SU-DHL-6 (cell line): ENCODE measurements at regions not wholly inside any gene's neighbourhood (a gene's known extent, or its start where the extent isn't known, plus 50 kb on each side); places are given as distances from the start of the nearest gene placed in this dataset.

Experiments
- H2AFZ ChIP-seq: fragments of 200-600 bp; sonication (generic); 2 replicates; pipeline ENCODE4 v1.6.1; 2014; ENCODE audit warnings: low read depth, mild to moderate bottlenecking, moderate library complexity, mixed read lengths, antibody characterized with exemption, low read length; ENCODE audit not compliant: severe bottlenecking
- H3F3A ChIP-seq: fragments of 200-600 bp; shearing (Covaris generic); 2 replicates; pipeline ENCODE4 v1.6.0; 2016; ENCODE audit warnings: antibody characterized with exemption, mild to moderate bottlenecking; ENCODE audit not compliant: insufficient read depth
- H3K27ac ChIP-seq: fragments of 200-600 bp; sonication (generic); 2 replicates; pipeline ENCODE4 v1.5.1; 2016; ENCODE audit warnings: low read depth, mild to moderate bottlenecking, low read length, moderate library complexity, mixed read lengths
- H3K27me3 ChIP-seq: fragments of 200-600 bp; sonication (generic), shearing (Covaris generic); 2 replicates; pipeline ENCODE4 v1.6.0; 2014; ENCODE audit warnings: mild to moderate bottlenecking, low read length
- H3K36me3 ChIP-seq: fragments of 200-600 bp; sonication (generic); 2 replicates; pipeline ENCODE4 v1.6.1; 2014; ENCODE audit warnings: mild to moderate bottlenecking, low read length, mixed read lengths
- H3K4me2 ChIP-seq: fragments of 300-600, 200-600 bp; shearing (Covaris generic), sonication (generic); 2 replicates; pipeline ENCODE4 v1.6.0; 2014; ENCODE audit warnings: low read length, low read depth, mild to moderate bottlenecking; ENCODE audit not compliant: poor library complexity, severe bottlenecking
- H3K4me3 ChIP-seq: fragments of 200-600 bp; sonication (generic); 2 replicates; pipeline ENCODE4 v1.5.1; 2014; ENCODE audit warnings: antibody characterized with exemption, low read length, mild to moderate bottlenecking, mixed read lengths; ENCODE audit not compliant: insufficient read depth, poor library complexity, severe bottlenecking
- H3K79me2 ChIP-seq: fragments of 200-600 bp; sonication (generic); 2 replicates; pipeline ENCODE4 v1.6.1; 2014; ENCODE audit warnings: mild to moderate bottlenecking, low read length, moderate library complexity; ENCODE audit not compliant: insufficient read depth
- H3K9ac ChIP-seq: fragments of 200-600 bp; sonication (generic); 2 replicates; pipeline ENCODE4 v1.7.0; 2014; ENCODE audit warnings: mild to moderate bottlenecking, low read length
- H3K9me2 ChIP-seq: fragments of 200-600 bp; sonication (generic); replicated peaks from 2 replicates; pipeline ENCODE4 v1.6.1; 2014; ENCODE audit warnings: low read length; ENCODE audit not compliant: insufficient read depth
- H3K9me3 ChIP-seq: fragments of 200-600 bp; sonication (generic); 2 replicates; pipeline ENCODE4 v1.6.1; 2014; ENCODE audit warnings: low read length, mixed read lengths; ENCODE audit not compliant: insufficient read depth
- H4K20me1 ChIP-seq: fragments of 200-600 bp; sonication (generic); 2 replicates; pipeline ENCODE4 v1.6.1; 2014; ENCODE audit warnings: low read depth, mild to moderate bottlenecking, antibody characterized with exemption, low read length, moderate library complexity, mixed read lengths
- CTCF ChIP-seq: fragments of 200-600 bp; sonication (generic); IDR thresholded peaks from one replicate; pipeline ENCODE4 v1.5.1; 2017; ENCODE audit warnings: antibody characterized with exemption, mild to moderate bottlenecking, low read length, moderate library complexity; ENCODE audit not compliant: insufficient read depth, poor library complexity, severe bottlenecking
- EZH2phosphoT487 ChIP-seq: fragments of 200-600 bp; sonication (generic), shearing (Covaris generic); conservative IDR thresholded peaks from 2 replicates; pipeline ENCODE4 v1.6.1; 2018; ENCODE audit warnings: mild to moderate bottlenecking, antibody characterized with exemption, low read length, moderate library complexity, mixed read lengths

- Histone ChIP-seq H3K79me2 (no peaks in the 10 kb centered on the region), H3K9ac (no peak overlapping the region), H3K4me2 (no peak overlapping the region), H3K27ac (no peak overlapping the region), H3F3A (no peaks in the 10 kb centered on the region), H3K36me3 (no peaks in the 10 kb centered on the region), H2AFZ (no peak overlapping the region), H4K20me1 (no peaks in the 10 kb centered on the region), H3K9me2 (no peaks in the 10 kb centered on the region), H3K4me3 (no peak overlapping the region), H3K27me3 (no peaks in the 10 kb centered on the region; the same call in 1 of the 2 replicates), H3K9me3 (no peaks in the 10 kb centered on the region)
- no peak for TF ChIP-seq CTCF
- TF ChIP-seq EZH2phosphoT487, result no peak
Observed at GRCh38 chr9:16025627-16026026, 472.8 kb downstream of the CCDC171 start.

- no peak overlapping the region for H3K27ac ChIP-seq
- no peaks in the 10 kb centered on the region; the same call in 1 of the 2 replicates for H3K27me3 ChIP-seq
- H3K9me3 ChIP-seq, result no peaks in the 10 kb centered on the region
- H3K9ac ChIP-seq, result no peak overlapping the region
- H4K20me1 ChIP-seq, result no peaks in the 10 kb centered on the region
- no peak overlapping the region for H3K4me2 ChIP-seq
- no peaks in the 10 kb centered on the region for H3F3A ChIP-seq
- H3K79me2 ChIP-seq, result no peaks in the 10 kb centered on the region
- H3K9me2 ChIP-seq, result no peaks in the 10 kb centered on the region
- no peaks in the 10 kb centered on the region for H3K36me3 ChIP-seq
- TF ChIP-seq EZH2phosphoT487, result no peak
- TF ChIP-seq CTCF, result no peak
- no peak overlapping the region for H3K4me3 ChIP-seq
- H2AFZ ChIP-seq, result no peak overlapping the region
Observed at GRCh38 chr9:16026886-16027285, 474.0 kb downstream of the CCDC171 start.

- Histone ChIP-seq H3K9ac (no peak overlapping the region), H2AFZ (no peak overlapping the region), H3F3A (no peaks in the 10 kb centered on the region), H3K27me3 (no peaks in the 10 kb centered on the region; the same call in 1 of the 2 replicates), H4K20me1 (no peaks in the 10 kb centered on the region), H3K4me2 (no peak overlapping the region), H3K9me2 (no peaks in the 10 kb centered on the region), H3K9me3 (no peaks in the 10 kb centered on the region), H3K79me2 (no peaks in the 10 kb centered on the region), H3K27ac (no peak overlapping the region), H3K4me3 (no peak overlapping the region), H3K36me3 (no peaks in the 10 kb centered on the region)
- TF ChIP-seq CTCF, result no peak
- TF ChIP-seq EZH2phosphoT487, result no peak
Observed at GRCh38 chr9:16028548-16028947, 475.7 kb downstream of the CCDC171 start.
